ENCODE measurements at regions not wholly inside any gene's neighbourhood (a gene's known extent, or its start where the extent isn't known, plus 50 kb on each side); places are given as distances from the start of the nearest gene placed in this dataset.

DNA sequence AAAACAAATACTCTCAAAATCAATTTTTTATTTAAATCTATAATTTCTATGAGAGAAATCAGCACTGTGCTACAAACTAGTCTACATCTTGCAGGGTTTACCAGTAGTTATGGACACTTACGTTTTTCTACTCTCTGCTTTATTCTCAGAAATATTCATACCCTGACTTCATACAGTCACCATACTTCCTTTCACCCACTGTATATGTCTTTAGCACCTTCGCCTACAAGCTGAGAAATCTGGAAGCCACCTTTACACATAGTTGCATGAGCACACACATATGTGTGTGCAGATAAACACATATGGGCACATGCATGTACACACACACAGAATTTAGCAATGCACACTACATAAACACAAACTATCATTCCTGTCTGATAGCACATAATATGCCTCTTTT lies 177.0 kb downstream of the ST8SIA4 start:
- no peaks in the 10 kb centered on the region for H3K36me3 Mint-ChIP-seq (ENCODE audit: low read depth)
- H3K27ac Mint-ChIP-seq, result no peak overlapping the region
- no peaks in the 10 kb centered on the region for H3K4me1 Mint-ChIP-seq (ENCODE audit: low read depth)
- peaks cover 7% of the 10 kb centered on the region for H3K9me3 Mint-ChIP-seq
- TF ChIP-seq, protein P1, sequence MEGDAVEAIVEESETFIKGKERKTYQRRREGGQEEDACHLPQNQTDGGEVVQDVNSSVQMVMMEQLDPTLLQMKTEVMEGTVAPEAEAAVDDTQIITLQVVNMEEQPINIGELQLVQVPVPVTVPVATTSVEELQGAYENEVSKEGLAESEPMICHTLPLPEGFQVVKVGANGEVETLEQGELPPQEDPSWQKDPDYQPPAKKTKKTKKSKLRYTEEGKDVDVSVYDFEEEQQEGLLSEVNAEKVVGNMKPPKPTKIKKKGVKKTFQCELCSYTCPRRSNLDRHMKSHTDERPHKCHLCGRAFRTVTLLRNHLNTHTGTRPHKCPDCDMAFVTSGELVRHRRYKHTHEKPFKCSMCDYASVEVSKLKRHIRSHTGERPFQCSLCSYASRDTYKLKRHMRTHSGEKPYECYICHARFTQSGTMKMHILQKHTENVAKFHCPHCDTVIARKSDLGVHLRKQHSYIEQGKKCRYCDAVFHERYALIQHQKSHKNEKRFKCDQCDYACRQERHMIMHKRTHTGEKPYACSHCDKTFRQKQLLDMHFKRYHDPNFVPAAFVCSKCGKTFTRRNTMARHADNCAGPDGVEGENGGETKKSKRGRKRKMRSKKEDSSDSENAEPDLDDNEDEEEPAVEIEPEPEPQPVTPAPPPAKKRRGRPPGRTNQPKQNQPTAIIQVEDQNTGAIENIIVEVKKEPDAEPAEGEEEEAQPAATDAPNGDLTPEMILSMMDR (IDR thresholded peaks at IDR 0.05), result no peak
- no peak overlapping the region for H3K4me3 Mint-ChIP-seq
- H3K27me3 Mint-ChIP-seq (ENCODE audit: insufficient read depth), result no peaks in the 10 kb centered on the region
- no peak for DNase-seq

DNA sequence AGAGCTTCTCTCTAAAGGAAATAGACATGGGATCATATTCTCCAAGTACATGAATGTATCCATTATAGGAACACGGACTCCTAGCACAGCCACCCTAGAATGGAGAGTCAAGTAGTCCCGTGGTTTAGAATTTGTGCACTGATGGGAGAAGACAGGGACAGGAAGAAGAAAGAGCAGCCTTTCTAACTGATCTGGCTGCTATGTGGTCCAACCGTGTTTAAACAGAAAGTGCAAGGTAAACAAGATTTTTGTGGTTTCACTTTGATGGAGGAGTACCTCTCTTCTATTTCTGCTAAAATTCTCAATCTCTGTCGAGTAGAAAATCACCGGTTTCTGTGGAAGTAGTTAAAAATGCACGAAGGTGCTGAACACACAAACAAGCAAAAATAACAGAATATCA lies 171.3 kb downstream of the ST8SIA4 start:
- DNase-seq, result no peak
- no peaks in the 10 kb centered on the region for H3K9me3 Mint-ChIP-seq

DNA sequence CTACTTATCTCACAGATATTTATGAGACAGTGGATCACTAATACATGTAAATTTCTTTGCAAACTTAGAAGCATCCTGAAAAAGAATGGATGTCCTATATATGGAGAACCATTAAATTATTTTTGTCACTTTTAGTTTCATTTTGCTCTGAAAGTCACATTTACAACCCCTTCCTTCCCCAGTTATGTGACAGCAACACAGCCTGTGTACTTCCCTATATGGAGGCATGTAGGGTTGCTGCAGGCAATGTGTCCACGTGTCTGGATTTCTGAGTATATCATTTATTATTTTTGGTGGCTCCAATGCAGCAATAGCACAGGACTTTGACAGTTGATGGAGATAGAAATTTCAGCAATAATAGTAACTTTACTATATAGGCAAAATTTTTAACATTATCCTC lies 156.4 kb downstream of the ST8SIA4 start:
- H3K27me3 Mint-ChIP-seq (ENCODE audit: insufficient read depth), result no peaks in the 10 kb centered on the region; the same call in 1 of the 2 replicates
- H3K9me3 Mint-ChIP-seq, result no peaks in the 10 kb centered on the region; the same call in none of the 2 replicates
- TF ChIP-seq, protein P1 (IDR thresholded peaks at IDR 0.05), result no peak
- no peak overlapping the region for H3K27ac Mint-ChIP-seq
- no peak for DNase-seq
- H3K4me1 Mint-ChIP-seq (ENCODE audit: low read depth), result no peaks in the 10 kb centered on the region
- no peaks in the 10 kb centered on the region for H3K36me3 Mint-ChIP-seq (ENCODE audit: low read depth)
- H3K4me3 Mint-ChIP-seq, result no peak overlapping the region

More for the DNA sequence above, 171.3 kb downstream of the ST8SIA4 start:
- H3K27ac Mint-ChIP-seq, result no peak overlapping the region
- H3K4me3 Mint-ChIP-seq, result no peak overlapping the region
- H3K36me3 Mint-ChIP-seq (ENCODE audit: low read depth), result no peaks in the 10 kb centered on the region
- no peaks in the 10 kb centered on the region for H3K4me1 Mint-ChIP-seq (ENCODE audit: low read depth)
- H3K27me3 Mint-ChIP-seq (ENCODE audit: insufficient read depth), result peaks cover 3% of the 10 kb centered on the region; the same call in 1 of the 2 replicates
- TF ChIP-seq, protein P1 (IDR thresholded peaks at IDR 0.05), result no peak

DNA sequence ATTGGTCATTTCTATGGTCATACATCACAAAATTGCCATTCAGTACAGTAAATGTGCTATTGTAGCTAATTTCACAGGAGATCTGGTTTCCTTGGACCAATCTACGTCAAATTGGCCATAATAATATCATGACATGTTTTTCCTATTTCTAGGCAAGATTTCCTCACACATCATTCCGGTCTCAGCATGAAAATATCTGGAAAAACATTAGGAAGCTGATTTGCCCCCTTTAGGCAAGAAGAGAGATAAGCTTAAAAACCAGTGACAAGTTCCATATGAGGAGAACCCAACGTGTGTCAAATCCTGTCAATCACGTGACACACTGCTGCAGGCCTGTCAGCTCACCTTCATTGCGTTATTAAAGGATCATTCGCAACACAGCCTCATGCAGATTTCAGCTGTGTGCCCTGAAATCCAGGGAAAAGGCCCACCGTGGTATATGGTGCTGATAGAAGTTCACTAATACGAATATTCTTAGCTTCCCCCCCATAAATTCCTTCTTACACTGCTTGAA lies 153.3 kb downstream of the ST8SIA4 start:
- TF ChIP-seq, protein P1 (IDR thresholded peaks at IDR 0.05), result no peak
- Mint-ChIP-seq H3K36me3 (ENCODE audit: low read depth) (no peaks in the 10 kb centered on the region), H3K27me3 (ENCODE audit: insufficient read depth) (no peaks in the 10 kb centered on the region), H3K27ac (no peak overlapping the region), H3K9me3 (no peaks in the 10 kb centered on the region; the same call in 1 of the 2 replicates), H3K4me1 (ENCODE audit: low read depth) (no peaks in the 10 kb centered on the region), H3K4me3 (no peak overlapping the region)
- DNase-seq, result no peak

DNA sequence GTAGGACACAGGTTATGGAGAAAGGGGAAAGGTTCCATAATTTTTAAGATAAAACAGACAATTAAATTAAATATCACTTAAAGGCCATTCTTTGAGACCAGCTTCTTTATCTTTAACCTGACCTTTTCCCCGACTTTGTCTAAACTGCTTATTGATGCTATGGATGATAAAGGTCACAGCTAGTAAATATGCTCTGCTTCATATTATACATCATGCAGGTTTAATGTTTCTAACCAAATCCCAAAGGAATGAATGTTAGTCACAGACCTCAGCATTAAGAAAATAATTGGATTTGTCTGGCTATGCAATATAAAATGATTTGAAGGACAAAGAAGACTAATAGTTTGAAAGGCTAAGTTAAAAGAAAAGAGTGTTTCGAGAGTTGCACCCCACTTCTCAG lies 147.6 kb downstream of the ST8SIA4 start:
- Mint-ChIP-seq H3K36me3 (ENCODE audit: low read depth) (no peaks in the 10 kb centered on the region), H3K4me1 (ENCODE audit: low read depth) (no peaks in the 10 kb centered on the region), H3K9me3 (no peaks in the 10 kb centered on the region), H3K4me3 (no peak overlapping the region), H3K27ac (no peak overlapping the region), H3K27me3 (ENCODE audit: insufficient read depth) (no peaks in the 10 kb centered on the region)
- TF ChIP-seq, protein P1 (IDR thresholded peaks at IDR 0.05), result no peak
- no peak for DNase-seq
